ENCODE measurements at regions not wholly inside any gene's neighbourhood (a gene's known extent, or its start where the extent isn't known, plus 50 kb on each side); places are given as distances from the start of the nearest gene placed in this dataset.

DNA sequence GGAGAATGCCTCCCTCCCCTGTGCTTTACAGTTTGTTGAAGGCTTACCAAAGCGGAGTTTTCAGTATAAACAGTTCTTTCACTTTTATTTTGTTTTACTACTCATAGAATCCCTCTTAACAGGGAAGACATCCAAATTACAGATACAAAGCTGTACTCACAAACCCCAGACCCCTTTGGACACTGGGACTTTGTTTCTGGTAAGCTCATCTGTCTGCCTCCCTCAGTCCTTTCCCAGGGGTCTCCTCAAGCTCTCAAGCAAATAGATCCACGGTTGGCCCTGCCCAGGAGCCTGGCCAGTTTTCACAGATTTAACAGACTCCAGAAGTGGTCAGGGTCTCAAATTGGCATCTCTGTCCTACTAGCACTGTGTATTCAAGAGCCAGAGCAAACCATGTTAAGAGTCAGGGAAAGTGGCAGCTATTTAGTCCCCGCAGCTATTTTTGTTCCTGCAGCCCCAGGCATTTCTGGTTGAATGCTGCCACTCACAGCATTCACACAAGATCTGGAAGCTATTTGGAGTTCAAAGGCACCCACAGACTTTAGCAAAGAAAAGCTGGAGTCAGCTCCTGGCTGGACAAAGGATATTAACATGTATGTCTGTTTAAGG lies 54.2 kb downstream of the TMEM100 start:
- DNase-seq (ENCODE audit: low spot score in 2 of 2): no peak
- no peaks in the 10 kb centered on the region for H3K36me3 ChIP-seq
- no peaks in the 10 kb centered on the region for H3K27me3 ChIP-seq
- TF ChIP-seq POLR2A (IDR thresholded peaks at IDR 0.05): no peak
- TF ChIP-seq, protein P1, sequence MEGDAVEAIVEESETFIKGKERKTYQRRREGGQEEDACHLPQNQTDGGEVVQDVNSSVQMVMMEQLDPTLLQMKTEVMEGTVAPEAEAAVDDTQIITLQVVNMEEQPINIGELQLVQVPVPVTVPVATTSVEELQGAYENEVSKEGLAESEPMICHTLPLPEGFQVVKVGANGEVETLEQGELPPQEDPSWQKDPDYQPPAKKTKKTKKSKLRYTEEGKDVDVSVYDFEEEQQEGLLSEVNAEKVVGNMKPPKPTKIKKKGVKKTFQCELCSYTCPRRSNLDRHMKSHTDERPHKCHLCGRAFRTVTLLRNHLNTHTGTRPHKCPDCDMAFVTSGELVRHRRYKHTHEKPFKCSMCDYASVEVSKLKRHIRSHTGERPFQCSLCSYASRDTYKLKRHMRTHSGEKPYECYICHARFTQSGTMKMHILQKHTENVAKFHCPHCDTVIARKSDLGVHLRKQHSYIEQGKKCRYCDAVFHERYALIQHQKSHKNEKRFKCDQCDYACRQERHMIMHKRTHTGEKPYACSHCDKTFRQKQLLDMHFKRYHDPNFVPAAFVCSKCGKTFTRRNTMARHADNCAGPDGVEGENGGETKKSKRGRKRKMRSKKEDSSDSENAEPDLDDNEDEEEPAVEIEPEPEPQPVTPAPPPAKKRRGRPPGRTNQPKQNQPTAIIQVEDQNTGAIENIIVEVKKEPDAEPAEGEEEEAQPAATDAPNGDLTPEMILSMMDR (IDR thresholded peaks at IDR 0.05): no peak
- no peak for TF ChIP-seq POLR2AphosphoS5 (IDR thresholded peaks at IDR 0.05)
- peak overlapping the region in 1 of 2 donors; percentile 14 for H3K27ac ChIP-seq
- intact Hi-C loops (cut with DNase I; ENCODE audit: low total_unique reads): no loop called here
- H3K9me3 ChIP-seq: no peaks in the 10 kb centered on the region
- H3K4me3 ChIP-seq: no peak overlapping the region
- H3K4me1 ChIP-seq: no peaks in the 10 kb centered on the region

GRCh38 chr17:55666806-55667205 lies 55.9 kb downstream of the TMEM100 start:
- H3K9me3 ChIP-seq: no peaks in the 10 kb centered on the region
- intact Hi-C loops (cut with DNase I; ENCODE audit: low total_unique reads): no loop called here
- H3K27ac ChIP-seq: no peak overlapping the region
- H3K4me1 ChIP-seq: no peaks in the 10 kb centered on the region
- DNase-seq (ENCODE audit: low spot score in 2 of 2): no peak
- H3K4me3 ChIP-seq: no peak overlapping the region
- no peaks in the 10 kb centered on the region for H3K27me3 ChIP-seq
- H3K36me3 ChIP-seq: no peaks in the 10 kb centered on the region
- TF ChIP-seq POLR2A (IDR thresholded peaks at IDR 0.05): no peak
- TF ChIP-seq, protein P1 (IDR thresholded peaks at IDR 0.05): no peak

DNA sequence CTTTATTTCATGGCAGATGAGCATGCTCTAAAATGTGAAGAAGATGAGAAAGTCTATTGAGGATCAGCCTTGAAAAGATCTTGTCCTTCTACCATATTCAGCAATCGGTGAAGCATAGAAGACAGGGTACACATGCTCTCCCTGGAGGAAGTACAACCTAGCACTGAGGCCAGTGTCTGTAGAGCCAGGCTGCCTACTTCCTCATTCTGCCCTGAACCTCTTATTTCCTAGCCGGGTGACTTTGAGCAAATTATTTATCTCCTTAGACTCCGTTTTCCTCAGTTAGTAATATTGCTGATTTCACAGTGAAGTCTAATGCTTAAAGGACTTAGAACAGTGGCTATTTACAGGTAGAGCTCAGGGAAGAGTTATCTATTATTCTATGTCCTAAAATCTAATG lies 58.4 kb downstream of the TMEM100 start:
- no peaks in the 10 kb centered on the region for H3K9me3 ChIP-seq
- H3K27me3 ChIP-seq: no peaks in the 10 kb centered on the region
- DNase-seq (ENCODE audit: low spot score in 2 of 2): no peak
- no peak overlapping the region for H3K4me3 ChIP-seq
- no peaks in the 10 kb centered on the region for H3K36me3 ChIP-seq
- TF ChIP-seq POLR2AphosphoS5 (IDR thresholded peaks at IDR 0.05) (no peak), POLR2A (IDR thresholded peaks at IDR 0.05) (no peak)
- TF ChIP-seq, protein P1 (IDR thresholded peaks at IDR 0.05): no peak
- intact Hi-C loops (cut with DNase I; ENCODE audit: low total_unique reads): no loop called here
- no peaks in the 10 kb centered on the region for H3K4me1 ChIP-seq
- no peak overlapping the region for H3K27ac ChIP-seq

- TF ChIP-seq POLR2A (IDR thresholded peaks at IDR 0.05) (no peak), POLR2AphosphoS5 (IDR thresholded peaks at IDR 0.05) (no peak)
- TF ChIP-seq, protein P1 (IDR thresholded peaks at IDR 0.05): no peak
- Histone ChIP-seq H3K27me3 (no peaks in the 10 kb centered on the region), H3K9me3 (no peaks in the 10 kb centered on the region), H3K27ac (no peak overlapping the region), H3K36me3 (no peaks in the 10 kb centered on the region), H3K4me1 (no peaks in the 10 kb centered on the region), H3K4me3 (no peak overlapping the region)
- no peak for DNase-seq (ENCODE audit: low spot score in 2 of 2)
- intact Hi-C loops (cut with DNase I; ENCODE audit: low total_unique reads): no loop called here
Observed at GRCh38 chr17:55663400-55663799, 59.3 kb downstream of the TMEM100 start.

- Histone ChIP-seq H3K4me3 (no peak overlapping the region), H3K27me3 (no peaks in the 10 kb centered on the region), H3K27ac (no peak overlapping the region), H3K4me1 (no peaks in the 10 kb centered on the region), H3K36me3 (no peaks in the 10 kb centered on the region), H3K9me3 (no peaks in the 10 kb centered on the region)
- no peak for DNase-seq (ENCODE audit: low spot score in 2 of 2)
- intact Hi-C loops (cut with DNase I; ENCODE audit: low total_unique reads): no loop called here
- TF ChIP-seq POLR2A (IDR thresholded peaks at IDR 0.05) (no peak), POLR2AphosphoS5 (IDR thresholded peaks at IDR 0.05) (no peak)
- TF ChIP-seq, protein P1 (IDR thresholded peaks at IDR 0.05): no peak
Observed at GRCh38 chr17:55661963-55662834, 60.5 kb downstream of the TMEM100 start.

All from breast epithelium (tissue), 4 donors.